ENCODE measurements at regions not wholly inside any gene's neighbourhood (a gene's known extent, or its start where the extent isn't known, plus 50 kb on each side); places are given as distances from the start of the nearest gene placed in this dataset.

- H3K4me1 ChIP-seq = peaks cover 5% of the 10 kb centered on the region
- H3K27ac Mint-ChIP-seq = peak overlapping the region; percentile 91
- no peak overlapping the region for H3K4me3 ChIP-seq
- H3K4me2 ChIP-seq = no peak overlapping the region
- no peaks in the 10 kb centered on the region for H4K20me1 ChIP-seq (ENCODE audit: low read depth)
- no peaks in the 10 kb centered on the region for H3K79me2 ChIP-seq (ENCODE audit: low read depth)
- H3K27ac ChIP-seq = no peak overlapping the region
- no peaks in the 10 kb centered on the region for H3F3A ChIP-seq (ENCODE audit: low read depth)
- TF ChIP-seq EZH2 (IDR thresholded peaks at IDR 0.05) (no peak), EZH2phosphoT487 (IDR thresholded peaks at IDR 0.05) (no peak), CTCF (IDR thresholded peaks at IDR 0.05) (no peak)
- DNase-seq (ENCODE audit: low spot score) = no peak
- peaks cover 5% of the 10 kb centered on the region for H3K27me3 Mint-ChIP-seq (ENCODE audit: insufficient read depth, low read depth)
- H3K9me3 Mint-ChIP-seq = no peaks in the 10 kb centered on the region
- no peaks in the 10 kb centered on the region for H3K27me3 ChIP-seq
- H3K36me3 ChIP-seq = no peaks in the 10 kb centered on the region
- H3K4me3 Mint-ChIP-seq = no peak overlapping the region
- H3K9me3 ChIP-seq (ENCODE audit: low read depth) = no peaks in the 10 kb centered on the region
- H2AFZ ChIP-seq (replicated peaks) = peak overlapping the region; percentile 88
- H3K9ac ChIP-seq = no peak overlapping the region
- H3K36me3 Mint-ChIP-seq = no peaks in the 10 kb centered on the region
- peaks cover 25% of the 10 kb centered on the region for H3K4me1 Mint-ChIP-seq
Measured at GRCh38 chr1:234759888-234760287, 149.9 kb upstream of the IRF2BP2 start.

DNA sequence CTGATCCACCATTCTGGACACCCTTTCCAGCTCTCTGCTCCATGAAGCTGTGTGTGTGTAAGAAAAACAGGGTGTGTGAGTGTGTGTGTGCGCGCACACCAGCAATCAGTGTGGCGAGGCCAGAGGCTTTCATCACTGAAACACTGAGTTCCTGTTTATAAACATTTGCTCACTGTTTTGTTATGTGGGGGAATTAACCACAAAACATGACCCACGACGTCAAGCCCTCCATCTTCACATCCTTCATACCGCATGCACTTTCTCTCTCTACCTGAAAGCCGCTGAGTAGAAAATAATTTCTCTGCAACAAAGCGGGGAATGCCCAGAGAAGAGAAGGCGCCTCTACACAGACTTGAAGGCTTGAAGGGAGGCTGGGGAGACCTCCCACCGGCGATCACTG is 148.9 kb upstream of the IRF2BP2 start:
- H3K4me1 ChIP-seq = peaks cover 5% of the 10 kb centered on the region
- no peak overlapping the region for H3K4me2 ChIP-seq
- H3K36me3 ChIP-seq = no peaks in the 10 kb centered on the region
- no peaks in the 10 kb centered on the region for H4K20me1 ChIP-seq (ENCODE audit: low read depth)
- peaks cover 2% of the 10 kb centered on the region for H3K27me3 Mint-ChIP-seq (ENCODE audit: insufficient read depth, low read depth)
- no peak overlapping the region for H3K4me3 ChIP-seq
- TF ChIP-seq EZH2phosphoT487 (IDR thresholded peaks at IDR 0.05) (no peak), CTCF (IDR thresholded peaks at IDR 0.05) (no peak), EZH2 (IDR thresholded peaks at IDR 0.05) (no peak)
- DNase-seq (ENCODE audit: low spot score) = no peak
- peaks cover 15% of the 10 kb centered on the region for H3K4me1 Mint-ChIP-seq
- no peak overlapping the region for H3K4me3 Mint-ChIP-seq
- no peaks in the 10 kb centered on the region for H3K36me3 Mint-ChIP-seq
- H3K27me3 ChIP-seq = no peaks in the 10 kb centered on the region
- H2AFZ ChIP-seq (replicated peaks) = no peak overlapping the region
- no peaks in the 10 kb centered on the region for H3K9me3 ChIP-seq (ENCODE audit: low read depth)
- no peak overlapping the region for H3K27ac ChIP-seq
- H3F3A ChIP-seq (ENCODE audit: low read depth) = no peaks in the 10 kb centered on the region
- H3K79me2 ChIP-seq (ENCODE audit: low read depth) = no peaks in the 10 kb centered on the region
- no peak overlapping the region for H3K9ac ChIP-seq
- no peak overlapping the region for H3K27ac Mint-ChIP-seq
- H3K9me3 Mint-ChIP-seq = no peaks in the 10 kb centered on the region

GRCh38 chr1:234756857-234757256 is 146.9 kb upstream of the IRF2BP2 start:
- H3F3A ChIP-seq (ENCODE audit: low read depth) = no peaks in the 10 kb centered on the region
- no peak overlapping the region for H3K4me3 Mint-ChIP-seq
- no peak overlapping the region for H3K4me3 ChIP-seq
- no peak overlapping the region for H3K4me2 ChIP-seq
- peaks cover 2% of the 10 kb centered on the region for H3K27me3 Mint-ChIP-seq (ENCODE audit: insufficient read depth, low read depth)
- no peaks in the 10 kb centered on the region for H3K36me3 Mint-ChIP-seq
- H3K9me3 ChIP-seq (ENCODE audit: low read depth) = no peaks in the 10 kb centered on the region
- H4K20me1 ChIP-seq (ENCODE audit: low read depth) = no peaks in the 10 kb centered on the region
- no peak overlapping the region for H3K9ac ChIP-seq
- H3K27ac ChIP-seq = no peak overlapping the region
- H3K36me3 ChIP-seq = no peaks in the 10 kb centered on the region
- no peak overlapping the region for H3K27ac Mint-ChIP-seq
- H3K9me3 Mint-ChIP-seq = no peaks in the 10 kb centered on the region
- no peak for TF ChIP-seq EZH2 (IDR thresholded peaks at IDR 0.05)
- TF ChIP-seq EZH2phosphoT487 (IDR thresholded peaks at IDR 0.05) = no peak
- no peak for TF ChIP-seq CTCF (IDR thresholded peaks at IDR 0.05)
- H3K79me2 ChIP-seq (ENCODE audit: low read depth) = no peaks in the 10 kb centered on the region
- H3K27me3 ChIP-seq = no peaks in the 10 kb centered on the region
- DNase-seq (ENCODE audit: low spot score) = no peak
- H3K4me1 ChIP-seq = peaks cover 5% of the 10 kb centered on the region
- no peak overlapping the region for H2AFZ ChIP-seq (replicated peaks)
- H3K4me1 Mint-ChIP-seq = peaks cover 7% of the 10 kb centered on the region

Data from neural progenitor cell (in vitro differentiated cells).